GM12873 (cell line): ENCODE measurements at regions not wholly inside any gene's neighbourhood (a gene's known extent, or its start where the extent isn't known, plus 50 kb on each side); places are given as distances from the start of the nearest gene placed in this dataset.

Experiments used
- TF ChIP-seq, protein P1 (sequence below): IDR thresholded peaks from 2 replicates; pipeline ENCODE4 v1.5.1; 2012; ENCODE audit warnings: low read depth, mild to moderate bottlenecking, moderate library complexity, low read length, control low read depth; ENCODE audit not compliant: insufficient read depth; ENCODE audit errors: missing control alignments

DNA sequence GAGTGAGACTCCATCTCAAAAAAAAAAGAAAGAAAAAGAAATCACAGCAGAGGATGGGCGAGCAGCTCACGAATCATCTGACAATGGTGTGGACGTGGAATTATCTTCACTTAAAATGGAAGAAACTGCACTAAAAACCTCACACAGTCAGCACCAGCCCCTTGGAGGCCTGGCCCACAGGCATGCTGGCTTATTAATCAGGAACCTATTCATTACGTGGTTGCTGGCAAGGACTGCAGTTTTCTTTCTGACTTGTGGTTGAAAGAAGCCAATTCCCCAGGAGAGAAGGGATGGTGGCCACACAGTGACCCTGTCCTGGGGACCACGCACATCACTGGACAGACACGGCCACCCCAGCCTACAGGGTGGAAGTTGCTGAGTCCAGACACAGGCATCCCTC is 401.1 kb downstream of the CTTN start:
- TF ChIP-seq, protein P1, sequence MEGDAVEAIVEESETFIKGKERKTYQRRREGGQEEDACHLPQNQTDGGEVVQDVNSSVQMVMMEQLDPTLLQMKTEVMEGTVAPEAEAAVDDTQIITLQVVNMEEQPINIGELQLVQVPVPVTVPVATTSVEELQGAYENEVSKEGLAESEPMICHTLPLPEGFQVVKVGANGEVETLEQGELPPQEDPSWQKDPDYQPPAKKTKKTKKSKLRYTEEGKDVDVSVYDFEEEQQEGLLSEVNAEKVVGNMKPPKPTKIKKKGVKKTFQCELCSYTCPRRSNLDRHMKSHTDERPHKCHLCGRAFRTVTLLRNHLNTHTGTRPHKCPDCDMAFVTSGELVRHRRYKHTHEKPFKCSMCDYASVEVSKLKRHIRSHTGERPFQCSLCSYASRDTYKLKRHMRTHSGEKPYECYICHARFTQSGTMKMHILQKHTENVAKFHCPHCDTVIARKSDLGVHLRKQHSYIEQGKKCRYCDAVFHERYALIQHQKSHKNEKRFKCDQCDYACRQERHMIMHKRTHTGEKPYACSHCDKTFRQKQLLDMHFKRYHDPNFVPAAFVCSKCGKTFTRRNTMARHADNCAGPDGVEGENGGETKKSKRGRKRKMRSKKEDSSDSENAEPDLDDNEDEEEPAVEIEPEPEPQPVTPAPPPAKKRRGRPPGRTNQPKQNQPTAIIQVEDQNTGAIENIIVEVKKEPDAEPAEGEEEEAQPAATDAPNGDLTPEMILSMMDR = no peak

DNA sequence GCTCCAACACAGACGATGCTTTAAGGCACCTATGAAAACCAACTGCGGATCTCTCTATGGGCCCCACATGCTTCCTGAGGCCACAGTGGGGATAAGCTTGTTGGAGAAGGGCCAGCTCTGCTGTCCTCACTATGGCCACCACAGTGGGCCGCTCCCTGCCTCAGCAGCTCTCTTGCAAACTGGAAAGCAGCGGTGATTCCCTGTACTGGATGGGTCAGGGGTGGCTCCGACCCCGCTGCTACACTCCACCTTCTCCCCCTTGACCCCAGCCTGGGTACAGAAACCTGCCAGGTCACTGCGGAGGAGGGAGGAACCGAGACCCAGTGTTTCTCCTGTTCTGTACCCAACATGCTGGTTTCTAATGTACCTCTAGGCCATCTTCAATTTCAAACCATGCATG is 403.9 kb downstream of the CTTN start:
- TF ChIP-seq, protein P1 = no peak

DNA sequence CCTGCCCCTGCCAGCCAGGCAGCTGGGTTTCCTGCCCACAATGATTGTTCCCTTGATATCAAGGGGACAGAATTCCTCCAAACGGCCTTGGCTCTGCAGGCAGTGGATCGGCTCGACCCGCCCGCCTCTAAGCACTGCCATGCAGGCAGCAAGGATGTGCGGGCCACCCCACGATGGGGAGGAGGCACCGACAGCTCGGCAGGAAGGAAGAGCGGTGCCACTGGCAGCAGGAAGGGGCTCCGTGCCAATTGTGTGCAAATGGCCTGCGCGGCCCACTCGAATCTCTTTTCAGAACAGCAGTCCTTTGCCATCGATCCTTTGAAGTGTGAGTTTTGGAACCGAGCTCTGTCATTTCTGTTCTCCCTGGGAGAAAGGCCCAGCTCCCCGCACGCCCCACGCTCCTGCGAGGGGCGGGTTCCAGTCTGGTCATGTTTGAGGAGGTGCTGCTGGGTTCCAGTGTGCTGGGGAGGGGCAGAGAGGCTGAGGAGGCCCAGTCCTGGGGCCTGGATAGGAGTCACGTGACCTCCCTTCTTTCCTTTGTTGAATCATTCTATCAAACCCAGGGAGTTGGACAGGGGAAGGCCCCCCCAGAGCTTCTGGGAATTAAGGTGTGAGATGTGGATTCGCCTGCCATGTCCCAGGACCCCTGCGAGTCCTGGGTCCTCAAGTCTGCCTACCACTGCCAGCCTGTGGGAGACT is 406.0 kb downstream of the CTTN start:
- TF ChIP-seq, protein P1 = no peak

DNA sequence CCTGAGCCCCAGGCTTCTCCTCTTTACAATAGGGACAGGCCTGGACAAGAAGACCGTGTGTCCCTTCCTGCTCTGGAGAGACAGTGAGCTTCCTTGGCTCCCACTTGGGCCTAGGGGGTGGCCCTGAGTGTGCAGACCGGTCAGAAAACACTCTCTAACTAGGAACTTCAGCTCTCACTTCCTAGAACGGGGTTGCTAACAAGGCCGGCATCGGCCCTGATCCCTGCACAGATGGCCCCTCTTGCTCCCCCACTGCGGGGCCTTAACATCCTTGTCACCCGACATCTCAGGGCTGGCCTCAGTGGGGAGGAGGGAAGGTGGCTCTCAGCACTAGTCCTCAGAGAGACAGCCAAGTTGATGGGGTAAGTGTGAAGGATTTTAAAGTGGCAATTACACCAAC is 406.9 kb downstream of the CTTN start:
- TF ChIP-seq, protein P1 = no peak

- TF ChIP-seq, protein P1 = no peak
These were observed 407.6 kb downstream of the CTTN start for GRCh38 chr11:70805971-70806370.

- TF ChIP-seq, protein P1 = no peak
These were observed 408.3 kb downstream of the CTTN start for GRCh38 chr11:70806461-70807194.

- TF ChIP-seq, protein P1 = no peak
These were observed 408.8 kb downstream of the CTTN start for GRCh38 chr11:70807195-70807543.
